HG03457 (cell line): ENCODE measurements at regions not wholly inside any gene's neighbourhood (a gene's known extent, or its start where the extent isn't known, plus 50 kb on each side); places are given as distances from the start of the nearest gene placed in this dataset.
"Not testable (repeated sequence)": the region's sequence is repeated elsewhere in the genome, so short reads cannot be mapped to it uniquely, and the experiment has no call there.

Experiments used
- ATAC-seq: cut with Tn5 transposase; IDR thresholded peaks from one replicate; pipeline ENCODE4 v1.9.1; 2021; ENCODE audit warnings: moderate number of reproducible peaks; ENCODE audit not compliant: unreplicated experiment

- no peak for ATAC-seq
Measured at GRCh38 chr20:22732751-22733150, 148.4 kb upstream of the FOXA2 start.

GRCh38 chr20:22734946-22735647 is 150.7 kb upstream of the FOXA2 start:
- not testable (repeated sequence) for ATAC-seq

DNA sequence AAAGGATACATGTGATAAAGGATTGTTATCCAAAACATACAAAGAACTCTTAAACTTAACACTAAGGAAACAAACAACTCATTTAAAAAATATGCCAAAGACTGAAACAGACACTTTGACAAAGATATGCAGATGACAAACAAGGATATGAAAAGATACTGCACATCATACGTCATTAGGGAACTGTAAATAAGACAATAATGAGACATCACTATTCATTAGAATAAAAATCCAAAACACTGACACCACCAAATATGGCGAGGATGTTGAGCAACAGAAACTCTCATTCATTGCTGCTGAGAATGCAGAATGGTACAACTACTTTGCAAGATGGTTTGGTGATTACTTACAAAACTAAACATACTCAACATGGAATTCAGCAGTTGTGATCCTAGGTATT is 156.5 kb upstream of the FOXA2 start:
- no peak for ATAC-seq

DNA sequence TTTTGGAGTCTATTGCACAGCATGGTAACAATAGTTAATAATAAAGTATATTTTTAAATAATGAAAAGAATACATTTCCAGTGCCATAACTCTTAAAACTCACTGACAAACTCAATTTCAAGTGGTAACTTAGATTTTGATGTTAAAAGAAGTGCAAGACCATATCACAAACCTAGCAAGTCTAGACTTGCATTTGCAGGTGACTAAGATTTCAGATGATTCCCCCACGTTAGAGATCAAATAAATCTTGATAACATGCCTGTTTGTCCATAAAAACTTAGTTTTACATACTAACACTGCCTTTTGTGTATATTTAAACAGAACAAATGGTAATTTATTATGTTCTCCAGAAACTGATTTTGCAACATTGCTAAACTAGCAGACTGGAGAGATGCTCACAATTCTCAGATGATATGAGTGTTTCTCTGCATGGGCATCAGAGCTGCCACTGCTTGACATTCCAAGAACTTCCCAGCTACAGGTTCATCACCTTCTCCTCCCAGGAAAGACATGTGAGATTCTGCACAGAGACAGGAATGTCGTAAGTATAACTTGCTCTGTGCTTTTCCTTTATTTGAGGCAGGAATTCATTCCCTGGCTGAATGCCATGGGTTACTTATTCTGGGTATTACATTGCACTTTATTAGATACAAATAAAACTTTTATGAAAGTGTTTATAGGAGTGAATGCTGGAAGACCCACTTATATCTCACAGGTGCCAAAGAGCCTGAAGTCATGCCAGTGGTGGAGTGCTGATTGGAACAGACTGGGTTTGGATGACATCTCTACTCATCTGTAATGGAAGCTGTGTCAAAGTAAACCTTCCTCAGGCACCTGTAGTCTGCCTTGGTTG is 160.2 kb upstream of the FOXA2 start:
- ATAC-seq, result no peak

DNA sequence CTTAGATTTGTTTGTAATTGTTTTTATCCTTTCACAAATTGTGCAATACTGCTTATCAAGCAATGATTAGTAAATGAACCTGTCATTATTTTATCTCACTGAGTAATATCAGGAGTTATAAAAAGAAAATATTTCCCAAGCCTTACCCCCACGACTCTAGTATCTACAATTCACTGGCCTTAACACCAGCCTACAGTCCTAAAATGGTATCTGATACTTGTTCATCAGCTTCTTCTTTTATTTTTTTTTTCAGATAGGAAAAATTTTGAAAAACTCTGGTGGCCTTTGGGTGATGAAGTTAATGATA is 160.8 kb upstream of the FOXA2 start:
- ATAC-seq, result no peak

- ATAC-seq, result no peak
Measured at GRCh38 chr20:22746957-22747356, 162.6 kb upstream of the FOXA2 start.

DNA sequence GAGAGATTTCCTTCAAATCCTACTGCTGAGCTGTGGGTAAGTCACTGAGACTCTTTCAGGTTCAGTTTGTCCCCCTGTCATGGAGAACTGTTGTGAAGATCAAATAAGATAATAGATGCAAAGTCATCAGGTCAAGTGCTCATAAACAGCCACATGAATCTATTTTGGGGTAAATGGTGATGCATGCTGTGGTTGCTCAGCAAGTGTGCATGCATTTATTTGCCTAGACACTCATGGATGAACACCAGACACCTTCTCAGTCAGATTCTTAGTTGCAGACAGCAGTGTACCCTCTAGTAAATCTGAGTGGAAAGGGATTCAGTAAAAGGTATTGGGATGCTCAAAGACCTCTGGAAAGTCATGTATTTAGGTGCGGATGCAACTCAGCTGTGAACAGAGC is 168.0 kb upstream of the FOXA2 start:
- no peak for ATAC-seq

- no peak for ATAC-seq
Measured at GRCh38 chr20:22757424-22758183, 173.2 kb upstream of the FOXA2 start.

GRCh38 chr20:22758815-22759214 is 174.4 kb upstream of the FOXA2 start:
- no peak for ATAC-seq

DNA sequence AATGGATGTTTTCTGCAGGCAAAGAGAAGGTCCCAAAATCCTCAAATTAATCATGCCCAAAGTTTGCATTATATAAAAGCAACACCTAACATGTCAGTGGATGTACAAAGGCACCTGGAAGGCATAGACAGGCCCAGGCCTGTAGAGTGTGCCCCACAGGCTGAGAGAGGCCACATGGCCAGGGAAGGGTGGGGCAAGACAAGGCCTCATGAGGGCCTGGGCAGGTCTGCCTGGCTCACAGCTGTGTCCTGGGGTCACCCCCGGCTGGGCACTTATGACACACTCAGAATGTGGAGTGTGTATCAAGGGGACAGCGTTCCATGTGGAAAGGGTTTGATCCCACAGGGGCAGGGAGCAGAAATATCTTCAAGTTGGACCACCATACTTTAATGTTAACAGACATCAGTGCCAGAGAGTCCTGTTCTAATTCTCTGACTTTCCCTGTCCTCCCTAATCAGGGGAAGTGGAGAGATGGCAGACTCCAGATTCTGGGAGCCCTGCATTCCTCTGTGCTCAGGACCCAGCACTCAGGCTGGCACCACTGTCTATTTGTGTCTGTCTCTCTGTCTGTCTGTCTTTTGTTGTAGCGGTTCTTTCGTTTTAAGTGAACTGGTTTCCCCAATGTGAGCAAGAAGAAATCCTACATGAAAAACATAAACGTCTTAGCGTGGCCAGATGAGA is 178.3 kb upstream of the FOXA2 start:
- no peak for ATAC-seq

DNA sequence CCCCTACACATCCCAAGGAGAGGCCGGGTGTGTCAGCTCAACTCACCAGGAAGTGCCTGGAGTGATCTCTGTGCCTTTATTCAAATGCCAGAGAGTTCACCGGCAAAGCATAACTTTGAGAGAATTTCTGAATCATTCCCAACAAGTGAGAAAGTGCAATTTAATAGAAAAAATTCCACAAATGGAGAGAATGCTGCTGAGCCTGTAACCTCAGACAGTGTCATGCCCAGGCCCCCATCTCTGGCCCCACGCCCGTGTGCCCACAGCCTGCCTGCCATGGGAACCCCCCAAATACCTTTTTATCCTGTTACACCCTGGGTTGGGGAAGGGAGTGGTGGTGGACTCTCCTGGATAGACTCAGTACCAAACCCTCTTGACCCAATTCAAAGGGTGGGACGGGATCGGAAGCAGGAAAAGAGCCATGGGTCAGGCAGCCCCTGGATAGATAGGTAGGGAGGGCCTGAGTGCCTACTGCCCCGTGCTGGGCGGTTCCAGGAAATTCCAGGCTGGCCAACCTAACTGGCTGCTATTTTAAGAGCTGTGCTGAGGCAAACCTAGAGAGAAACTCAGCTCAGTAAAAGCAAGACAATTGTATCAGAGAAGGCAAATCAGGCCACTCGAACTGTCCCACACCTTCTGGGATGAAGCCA is 179.0 kb upstream of the FOXA2 start:
- no peak for ATAC-seq

GRCh38 chr20:22768266-22769178 is 184.2 kb upstream of the FOXA2 start:
- no peak for ATAC-seq

DNA sequence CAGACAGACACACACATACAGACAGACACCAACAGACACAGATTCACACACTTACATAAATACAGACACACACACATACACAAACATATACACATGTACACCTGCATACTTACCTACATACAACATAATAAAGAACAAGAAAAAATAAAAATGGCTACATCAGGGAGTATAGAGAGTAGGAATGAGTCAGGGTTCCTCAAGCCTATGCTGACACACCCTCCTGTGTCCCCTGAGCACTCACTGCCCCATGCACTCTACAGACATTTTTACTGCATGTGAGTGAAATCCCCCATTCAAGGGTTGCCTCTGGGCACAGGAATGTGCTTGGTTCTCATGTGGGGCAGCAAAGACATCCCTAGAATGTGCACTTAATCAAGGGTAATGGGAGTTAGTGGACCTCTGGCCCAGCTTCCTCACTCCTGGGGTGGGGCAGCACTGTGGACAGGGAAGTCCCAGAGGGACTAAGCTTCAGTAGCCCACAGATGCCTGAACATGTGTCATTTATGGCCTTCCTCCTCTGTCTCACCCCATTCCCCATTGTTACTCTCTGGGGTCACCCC is 185.9 kb upstream of the FOXA2 start:
- ATAC-seq, result no peak

DNA sequence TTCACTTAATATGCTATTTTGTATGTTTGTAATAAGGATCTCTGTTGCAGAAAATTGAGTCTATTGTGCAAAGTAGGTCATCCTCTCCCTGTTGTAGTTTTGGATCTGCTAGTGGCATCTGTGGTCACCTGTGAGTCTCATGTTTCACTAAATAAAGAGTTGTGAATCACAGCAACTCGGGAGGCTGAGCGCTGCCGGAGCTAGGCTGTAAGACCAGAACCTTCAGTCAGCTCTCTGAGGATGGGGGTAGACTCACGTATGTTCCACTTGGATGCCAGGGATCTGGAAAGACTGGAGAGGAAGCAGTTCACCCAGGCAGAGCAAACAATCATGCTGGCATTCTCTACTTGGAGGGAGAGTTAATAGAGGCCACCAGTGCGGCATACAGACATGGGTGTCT is 187.3 kb upstream of the FOXA2 start:
- ATAC-seq, result no peak

DNA sequence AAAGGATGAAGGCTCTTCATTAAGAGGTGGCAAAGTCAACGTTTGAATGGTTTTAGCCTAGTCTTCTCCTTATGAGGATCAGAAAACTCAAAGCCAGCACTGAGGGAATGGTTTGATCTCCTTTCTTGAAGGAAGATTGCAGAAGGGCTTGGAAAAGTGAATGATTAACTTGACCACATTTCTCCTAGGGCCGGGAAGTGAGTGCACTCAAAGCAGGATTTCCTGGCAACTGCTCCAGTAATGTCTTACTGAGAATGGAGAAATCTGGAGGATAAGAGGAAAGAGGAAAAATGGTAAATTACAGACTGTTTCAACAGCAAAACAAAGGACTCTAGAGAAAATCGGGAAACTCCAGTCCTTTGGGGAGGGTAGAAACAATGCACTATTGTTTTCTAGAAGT is 189.0 kb upstream of the FOXA2 start:
- ATAC-seq, result no peak

- ATAC-seq, result no peak
Measured at GRCh38 chr20:22775256-22775655, 190.9 kb upstream of the FOXA2 start.

DNA sequence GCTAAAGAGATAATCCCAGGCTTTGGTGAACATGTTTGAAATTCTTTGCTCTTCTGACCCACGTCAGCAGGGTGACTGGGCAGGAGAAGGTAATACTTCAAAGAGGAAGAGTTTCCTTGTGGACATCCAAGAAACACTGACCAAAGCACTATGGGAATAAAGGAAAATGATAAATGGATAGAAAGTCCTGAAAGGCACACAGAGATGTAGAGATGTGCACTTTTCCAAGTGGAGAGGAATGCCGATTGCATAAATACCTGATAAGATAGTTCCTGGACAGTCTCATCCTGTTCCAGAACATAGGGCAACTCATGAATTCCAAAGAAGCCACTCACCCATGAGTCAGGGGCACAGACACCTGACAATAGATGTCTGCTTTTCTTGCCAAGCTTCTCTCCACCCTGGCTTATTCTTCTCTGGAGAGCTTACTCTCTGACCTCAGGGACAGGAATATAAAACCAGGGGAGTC is 191.3 kb upstream of the FOXA2 start:
- no peak for ATAC-seq

DNA sequence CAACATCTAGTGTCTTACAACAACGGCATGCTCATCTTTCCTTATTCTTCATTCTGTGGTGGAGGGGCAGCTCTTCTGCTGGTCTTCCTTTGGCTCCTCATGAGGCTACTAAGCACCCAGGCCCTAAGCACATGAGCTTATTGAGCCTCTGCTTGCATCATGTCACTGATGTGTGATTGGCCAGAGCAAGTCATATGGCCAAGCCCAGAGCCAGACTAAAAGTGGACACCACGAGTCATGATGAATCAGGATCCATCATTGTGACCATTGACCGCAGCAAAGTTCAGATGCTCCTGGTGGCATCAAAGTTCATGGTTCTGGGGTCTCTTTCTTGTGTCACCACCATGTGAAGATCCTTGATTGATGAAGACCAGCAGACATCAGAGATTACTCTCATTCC is 192.0 kb upstream of the FOXA2 start:
- no peak for ATAC-seq

DNA sequence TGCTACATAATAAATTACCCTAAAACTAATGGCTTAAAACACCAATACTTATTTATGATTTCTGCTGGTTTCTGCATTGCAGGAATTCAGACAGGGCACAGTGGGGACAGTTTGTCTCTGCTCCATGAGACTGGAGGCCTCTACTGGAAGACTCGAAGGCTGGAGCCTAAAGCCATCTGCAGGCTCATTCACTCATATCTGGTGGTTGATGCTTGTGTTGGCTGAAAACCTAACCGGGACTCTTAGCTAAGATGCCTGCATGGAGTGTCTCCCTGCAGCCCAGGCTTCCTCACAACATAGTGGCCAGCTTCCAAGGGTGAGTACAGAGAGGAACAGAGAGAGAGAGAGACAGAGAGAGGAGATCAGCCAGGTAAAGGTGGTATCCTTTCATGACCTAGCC is 195.5 kb upstream of the FOXA2 start:
- no peak for ATAC-seq
